Activated CD8-positive, alpha-beta memory T cell treated with anti-CD3 and anti-CD28 coated beads, Interleukin-2, amount 50 U/mL, for 24 hours (primary cell): ENCODE measurements at regions not wholly inside any gene's neighbourhood (a gene's known extent, or its start where the extent isn't known, plus 50 kb on each side); places are given as distances from the start of the nearest gene placed in this dataset.
"Not testable (repeated sequence)": the region's sequence is repeated elsewhere in the genome, so short reads cannot be mapped to it uniquely, and the experiment has no call there.

ENCODE experiments used
- DNase-seq: peaks from one replicate; pipeline ENCODE4 v3.0.0-alpha.2; 2020; ENCODE audit errors: extremely low read depth

- no peak for DNase-seq
Measured at GRCh38 chr1:19024532-19024931, 68.1 kb upstream of the IFFO2 start.

DNA sequence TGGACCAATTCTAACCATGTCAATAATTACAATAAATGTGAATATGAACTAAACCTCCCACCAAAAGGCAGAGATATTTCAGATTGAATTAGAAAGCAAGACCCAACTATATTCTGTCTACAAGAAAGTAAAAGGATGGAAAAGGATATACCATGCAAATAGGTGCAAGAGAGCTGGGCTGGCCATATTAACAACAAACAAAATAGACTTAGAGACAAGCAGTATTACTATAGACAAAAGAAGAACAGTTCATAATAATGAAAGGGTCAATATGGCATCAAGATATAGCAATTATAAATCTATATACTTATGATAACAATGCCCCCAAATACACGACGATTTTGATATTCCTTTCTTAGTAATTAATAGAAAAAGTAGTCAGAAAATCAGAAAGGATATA lies 67.3 kb upstream of the IFFO2 start:
- DNase-seq: no peak

GRCh38 chr1:19021845-19022244 lies 65.4 kb upstream of the IFFO2 start:
- DNase-seq: no peak

DNA sequence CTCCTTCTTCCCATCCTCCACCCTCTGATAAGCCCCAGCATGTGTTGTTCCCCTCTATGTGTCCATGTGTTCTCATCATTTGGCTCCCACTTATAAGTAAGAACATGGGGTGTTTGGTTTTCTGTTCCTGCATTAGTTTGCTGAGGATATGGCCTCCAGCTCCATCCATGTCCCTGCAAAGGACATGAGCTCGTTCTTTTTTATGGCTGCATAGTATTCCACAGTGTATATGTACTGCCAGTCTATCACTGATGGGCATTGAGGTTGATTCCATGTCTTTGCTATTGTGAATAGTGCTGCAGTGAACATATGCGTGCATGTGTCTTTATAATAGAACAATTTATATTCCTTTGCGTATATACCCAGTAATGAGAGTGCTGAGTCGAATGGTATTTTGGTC lies 62.8 kb upstream of the IFFO2 start:
- DNase-seq: not testable (repeated sequence)

GRCh38 chr1:19015476-19015875 lies 59.0 kb upstream of the IFFO2 start:
- no peak for DNase-seq

- no peak for DNase-seq
Measured at GRCh38 chr1:19014765-19015164, 58.3 kb upstream of the IFFO2 start.

DNA sequence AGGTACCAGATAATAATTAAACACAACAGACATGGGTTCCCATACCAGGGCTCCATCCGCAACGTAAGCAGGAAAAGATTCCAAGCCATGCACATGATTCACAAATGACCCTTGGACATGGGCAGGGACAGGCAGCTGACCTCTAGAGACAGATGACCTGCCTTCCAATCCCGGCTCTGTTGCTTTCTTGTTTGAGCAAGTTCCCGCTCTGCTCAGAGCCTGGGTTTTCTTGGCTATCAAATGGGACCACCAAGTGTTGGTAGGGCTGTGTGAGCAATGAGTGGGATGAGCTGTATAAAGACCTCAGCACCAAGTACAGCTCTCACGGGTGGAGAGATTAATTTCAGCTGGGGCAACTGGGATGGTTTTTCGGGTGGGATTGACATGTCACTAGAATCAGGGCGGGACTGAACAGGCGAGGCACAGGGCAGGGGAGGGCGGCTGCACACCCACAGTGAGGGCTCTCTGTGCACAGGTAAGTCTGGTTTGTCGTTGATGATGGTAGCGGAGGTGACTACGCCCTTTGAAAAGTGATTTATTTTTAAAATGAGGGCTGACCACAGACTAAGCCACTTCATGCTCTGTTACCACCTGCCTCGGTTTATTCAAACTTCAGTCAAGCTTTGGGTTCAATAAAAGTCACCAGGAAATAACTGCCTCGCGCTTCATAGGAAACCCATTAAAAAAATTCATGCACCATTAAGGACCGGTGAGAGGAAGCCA lies 57.5 kb upstream of the IFFO2 start:
- no peak for DNase-seq

GRCh38 chr1:19011845-19012231 lies 55.4 kb upstream of the IFFO2 start:
- no peak for DNase-seq

DNA sequence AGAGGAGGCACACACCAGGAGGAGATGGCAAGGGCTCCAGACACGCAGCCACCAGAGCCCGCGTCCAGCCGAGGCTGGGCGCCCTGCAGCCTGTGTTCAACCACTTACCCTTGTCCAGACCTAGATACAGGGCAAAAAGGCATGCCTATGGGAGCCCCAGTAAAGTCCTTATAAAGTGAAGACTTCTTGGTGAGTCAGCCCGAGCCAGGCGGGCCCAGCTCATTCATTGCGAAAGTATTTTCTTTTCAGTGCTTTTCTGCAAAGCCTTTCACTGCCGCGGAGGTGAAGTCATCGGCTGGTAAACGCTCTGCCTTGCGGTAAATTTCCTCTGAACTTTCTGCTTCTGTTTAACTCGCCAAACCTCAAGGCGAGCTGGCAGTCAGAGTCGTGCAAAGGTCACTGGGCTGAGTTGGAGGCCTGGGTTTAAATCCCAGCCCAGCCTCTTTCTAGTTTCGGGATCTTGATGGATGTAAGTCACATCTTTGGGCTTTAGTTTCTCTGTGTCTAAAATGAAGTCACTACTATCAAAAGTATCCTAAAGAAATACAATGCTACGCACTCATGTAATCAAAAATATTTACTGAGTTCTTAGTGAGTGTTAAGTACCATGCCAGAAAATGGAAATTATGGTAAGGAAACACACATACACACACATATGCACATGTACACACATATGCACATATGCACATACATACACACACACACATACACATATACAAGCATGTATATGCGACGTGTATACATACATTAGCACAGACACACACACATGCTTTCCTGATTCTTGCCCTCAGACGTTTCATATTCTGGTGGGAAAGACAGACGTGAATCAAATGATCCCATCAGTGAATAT lies 54.7 kb upstream of the IFFO2 start:
- DNase-seq: peak; percentile 58

DNA sequence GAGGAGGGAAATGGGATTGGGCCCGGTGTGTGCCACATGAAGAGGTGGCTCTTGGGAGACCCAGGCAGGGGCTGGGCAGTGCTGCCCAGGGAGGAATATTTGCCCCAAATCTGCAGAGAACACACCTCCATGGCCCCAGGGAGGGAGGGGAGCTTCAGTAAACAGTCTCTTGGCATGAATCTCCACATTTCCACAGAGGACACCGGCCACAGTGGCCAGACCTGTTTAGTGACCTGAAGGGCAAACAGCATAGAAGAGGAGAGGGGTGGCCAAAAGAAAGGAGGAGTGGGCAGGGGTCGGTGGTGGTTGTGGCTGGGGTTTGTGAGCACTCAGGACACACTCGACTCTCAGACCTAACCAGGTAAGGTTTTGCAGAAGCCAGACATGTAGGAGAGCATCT lies 54.0 kb upstream of the IFFO2 start:
- DNase-seq: no peak

DNA sequence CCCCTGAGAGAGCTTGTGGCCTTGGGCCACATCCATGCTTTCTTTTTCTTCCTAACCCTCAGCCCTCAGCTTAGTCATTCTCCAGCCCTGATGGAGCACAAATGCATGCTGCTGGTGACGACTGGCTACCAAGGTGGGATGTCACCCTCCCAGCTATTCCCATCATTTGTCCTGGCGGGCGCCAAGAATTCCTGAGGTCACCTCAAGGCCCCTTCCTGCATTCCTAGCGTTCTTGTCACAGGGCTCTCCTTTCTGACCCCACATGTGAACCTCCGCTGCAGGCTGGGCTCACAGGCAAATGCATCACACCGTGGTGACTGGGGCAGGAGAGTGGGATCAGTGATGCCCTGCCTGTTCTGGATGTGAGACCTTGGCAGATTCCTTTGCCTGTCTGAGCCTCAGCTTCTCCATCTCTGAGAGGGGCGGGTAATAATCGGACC lies 53.4 kb upstream of the IFFO2 start:
- no peak for DNase-seq

- no peak for DNase-seq
Measured at GRCh38 chr1:19009126-19009881, 52.8 kb upstream of the IFFO2 start.

DNA sequence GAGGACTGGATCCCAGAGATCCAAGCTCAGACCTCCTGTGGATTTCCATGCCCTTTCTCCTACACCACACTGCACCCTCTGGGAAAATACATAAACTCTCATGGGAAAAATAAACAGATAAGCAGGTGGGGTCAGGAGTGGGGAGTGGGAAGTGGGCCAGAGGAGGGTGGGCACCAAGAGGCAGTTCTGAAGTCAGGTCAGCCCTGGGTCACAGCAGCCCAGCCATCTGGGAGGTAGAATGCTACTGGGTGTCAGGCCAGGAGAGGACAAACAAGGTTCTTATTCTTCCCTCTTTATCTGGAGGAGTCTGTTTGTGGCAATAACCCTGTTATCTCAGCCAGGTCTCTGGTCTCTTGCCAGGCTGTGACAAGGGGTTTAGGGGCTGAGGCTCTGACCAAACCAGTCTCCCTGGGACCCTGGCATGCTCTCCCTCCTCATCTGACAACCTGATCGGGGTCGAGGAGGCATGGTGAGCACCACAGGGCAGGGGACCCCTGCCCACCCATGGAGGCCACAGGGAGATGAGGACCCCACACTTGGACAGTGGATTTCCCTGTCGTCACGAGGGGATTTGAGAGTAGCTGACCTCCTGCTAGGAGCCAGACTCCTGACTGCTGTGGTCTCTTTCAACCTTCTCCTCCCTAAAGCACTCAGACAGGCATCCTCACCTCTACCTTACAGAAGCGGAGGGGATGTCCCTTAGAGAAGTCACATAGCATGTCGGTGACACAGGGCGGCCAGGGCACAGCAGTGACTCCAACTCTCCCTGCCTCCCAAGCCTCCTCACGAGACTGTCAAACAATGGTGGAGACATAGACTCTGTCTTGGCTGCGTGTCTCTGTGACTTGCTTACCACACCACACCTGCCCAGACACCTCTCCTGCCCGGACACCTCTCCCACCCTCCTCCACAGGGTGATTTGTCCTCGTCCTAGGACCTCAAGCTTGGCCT lies 51.3 kb upstream of the IFFO2 start:
- DNase-seq: no peak

DNA sequence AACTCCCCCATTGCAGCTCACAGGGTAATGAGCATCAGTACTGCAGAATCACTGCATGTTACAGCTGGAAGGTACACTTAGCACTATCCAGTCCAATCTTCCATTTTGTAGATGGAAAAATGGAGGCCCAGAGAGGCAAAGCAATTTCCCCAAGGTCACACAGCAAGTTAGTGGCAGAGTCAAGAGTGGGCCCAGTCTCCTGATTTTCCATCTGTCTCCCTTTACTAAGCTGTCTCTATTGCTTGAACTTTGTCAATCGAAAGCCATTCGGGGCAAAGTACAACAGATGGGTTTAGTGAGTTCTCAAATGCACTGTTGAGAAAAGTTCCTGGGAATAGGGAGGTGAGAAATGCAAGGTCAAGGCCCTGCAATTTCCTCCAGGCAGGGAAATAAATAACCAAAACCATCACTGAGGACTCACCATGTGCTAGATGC lies 50.4 kb upstream of the IFFO2 start:
- DNase-seq: no peak
